ENCODE measurements at regions not wholly inside any gene's neighbourhood (a gene's known extent, or its start where the extent isn't known, plus 50 kb on each side); places are given as distances from the start of the nearest gene placed in this dataset.

DNA sequence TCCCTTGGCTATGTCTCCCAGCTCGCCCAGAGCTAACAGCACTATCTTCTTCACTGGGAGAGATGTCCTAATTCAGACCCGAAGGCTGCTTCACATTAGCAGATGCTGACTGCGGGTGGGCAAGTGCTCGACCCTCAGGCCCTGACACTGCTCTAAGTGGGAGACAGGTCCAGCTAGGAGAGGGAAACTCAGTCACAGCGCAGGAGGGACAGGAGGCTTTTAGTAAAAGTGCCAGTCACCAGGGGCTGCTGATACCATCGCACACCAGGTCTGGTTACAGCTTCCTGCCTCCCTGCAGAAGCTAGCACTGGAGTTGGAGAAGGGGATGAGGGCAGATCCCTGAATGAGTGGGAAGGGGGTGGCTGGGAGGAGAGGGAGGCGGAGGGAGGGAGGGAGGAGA, 365.8 kb upstream of the RGMA start:
- H3K4me3 ChIP-seq (ENCODE audit: low read depth in 1 of 2, low read length in 2 of 2), result no peak overlapping the region
- DNase-seq, result no peak
- no peaks in the 10 kb centered on the region for H3K4me1 ChIP-seq (ENCODE audit: insufficient read depth, low read length)
- H3K27ac ChIP-seq (ENCODE audit: low read length), result no peak overlapping the region
- no peaks in the 10 kb centered on the region for H3K27me3 ChIP-seq (ENCODE audit: insufficient read depth, low read length, poor library complexity)
- H2AFZ ChIP-seq (ENCODE audit: low read depth, low read length), result no peak overlapping the region
- no peaks in the 10 kb centered on the region for H3K79me2 ChIP-seq (ENCODE audit: insufficient read depth, low read length)
- ATAC-seq (ENCODE audit: insufficient read depth, low read depth), result no peak
- no peak overlapping the region for H3K4me2 ChIP-seq (ENCODE audit: insufficient read depth, low read length)
- H4K20me1 ChIP-seq (ENCODE audit: insufficient read depth, low read length), result no peaks in the 10 kb centered on the region
- no peak overlapping the region for H3K9ac ChIP-seq (ENCODE audit: low read depth, low read length)
- no peaks in the 10 kb centered on the region for H3K36me3 ChIP-seq (ENCODE audit: insufficient read depth, low read length)
- TF ChIP-seq, protein P1, sequence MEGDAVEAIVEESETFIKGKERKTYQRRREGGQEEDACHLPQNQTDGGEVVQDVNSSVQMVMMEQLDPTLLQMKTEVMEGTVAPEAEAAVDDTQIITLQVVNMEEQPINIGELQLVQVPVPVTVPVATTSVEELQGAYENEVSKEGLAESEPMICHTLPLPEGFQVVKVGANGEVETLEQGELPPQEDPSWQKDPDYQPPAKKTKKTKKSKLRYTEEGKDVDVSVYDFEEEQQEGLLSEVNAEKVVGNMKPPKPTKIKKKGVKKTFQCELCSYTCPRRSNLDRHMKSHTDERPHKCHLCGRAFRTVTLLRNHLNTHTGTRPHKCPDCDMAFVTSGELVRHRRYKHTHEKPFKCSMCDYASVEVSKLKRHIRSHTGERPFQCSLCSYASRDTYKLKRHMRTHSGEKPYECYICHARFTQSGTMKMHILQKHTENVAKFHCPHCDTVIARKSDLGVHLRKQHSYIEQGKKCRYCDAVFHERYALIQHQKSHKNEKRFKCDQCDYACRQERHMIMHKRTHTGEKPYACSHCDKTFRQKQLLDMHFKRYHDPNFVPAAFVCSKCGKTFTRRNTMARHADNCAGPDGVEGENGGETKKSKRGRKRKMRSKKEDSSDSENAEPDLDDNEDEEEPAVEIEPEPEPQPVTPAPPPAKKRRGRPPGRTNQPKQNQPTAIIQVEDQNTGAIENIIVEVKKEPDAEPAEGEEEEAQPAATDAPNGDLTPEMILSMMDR (IDR thresholded peaks at IDR 0.05; ENCODE audit: borderline replicate concordance, extremely low read depth, low read length, poor library complexity, severe bottlenecking), result no peak
- no peaks in the 10 kb centered on the region for H3K9me3 ChIP-seq (ENCODE audit: insufficient read depth, low read length, severe bottlenecking)

DNA sequence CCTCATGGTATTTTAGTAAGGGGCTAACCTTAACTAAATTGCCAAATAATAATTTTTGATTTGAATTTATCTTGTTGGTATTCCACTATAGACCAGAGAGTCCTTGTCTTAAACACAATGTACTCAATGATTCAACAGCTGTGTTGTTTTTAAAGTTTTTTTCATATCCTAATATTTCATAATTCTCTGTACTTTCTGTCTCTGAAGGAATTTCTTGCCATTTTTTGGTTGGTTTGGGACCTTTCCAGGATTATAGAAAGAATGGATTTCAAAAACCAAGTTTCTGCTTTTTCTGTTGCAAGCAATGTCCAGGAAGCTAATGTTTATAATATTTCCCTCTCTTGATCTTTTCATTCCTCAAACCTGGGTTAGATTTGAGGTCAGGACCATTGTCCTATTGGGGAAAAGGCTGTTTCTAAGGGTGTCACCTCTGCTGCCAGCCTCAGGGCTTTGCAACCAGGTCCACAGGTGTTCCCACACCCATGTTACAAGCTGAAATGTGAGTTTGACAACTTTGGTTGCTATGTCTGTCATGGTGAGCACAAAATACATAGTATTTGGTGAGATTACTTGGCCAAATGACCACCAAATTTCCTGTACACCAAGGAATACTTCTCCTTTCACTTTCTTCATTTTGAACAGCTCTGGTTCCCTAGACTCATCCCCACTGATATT, 363.7 kb upstream of the RGMA start:
- ATAC-seq (ENCODE audit: insufficient read depth, low read depth), result no peak
- TF ChIP-seq, protein P1 (IDR thresholded peaks at IDR 0.05; ENCODE audit: borderline replicate concordance, extremely low read depth, low read length, poor library complexity, severe bottlenecking), result no peak
- no peak for TF ChIP-seq EZH2 (IDR thresholded peaks at IDR 0.05; ENCODE audit: borderline replicate concordance, low read depth, low read length, severe bottlenecking)

DNA sequence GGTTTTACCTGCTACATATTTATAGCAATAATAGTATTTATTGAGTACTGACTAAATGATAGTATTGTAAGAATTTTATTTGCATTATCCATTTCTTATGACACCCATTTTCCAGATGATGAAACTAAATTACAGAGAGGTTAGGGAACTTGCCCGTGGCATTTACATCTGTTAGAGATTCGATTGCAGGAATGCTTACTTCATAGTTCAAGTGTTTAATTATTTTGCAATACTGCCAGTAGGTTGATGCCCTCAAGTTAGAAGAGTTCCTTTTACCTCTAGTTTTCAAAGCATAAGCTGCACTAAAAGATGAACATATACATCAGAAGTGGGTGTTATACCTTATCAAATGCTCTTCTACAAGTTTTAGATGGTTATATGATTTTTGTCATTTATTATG, 362.8 kb upstream of the RGMA start:
- Histone ChIP-seq H2AFZ (ENCODE audit: low read depth, low read length) (no peak overlapping the region), H3K4me1 (ENCODE audit: insufficient read depth, low read length) (no peaks in the 10 kb centered on the region), H4K20me1 (ENCODE audit: insufficient read depth, low read length) (no peaks in the 10 kb centered on the region), H3K4me3 (ENCODE audit: low read depth in 1 of 2, low read length in 2 of 2) (no peak overlapping the region), H3K4me2 (ENCODE audit: insufficient read depth, low read length) (no peak overlapping the region), H3K9ac (ENCODE audit: low read depth, low read length) (no peak overlapping the region), H3K79me2 (ENCODE audit: insufficient read depth, low read length) (no peaks in the 10 kb centered on the region), H3K36me3 (ENCODE audit: insufficient read depth, low read length) (no peaks in the 10 kb centered on the region), H3K9me3 (ENCODE audit: insufficient read depth, low read length, severe bottlenecking) (no peaks in the 10 kb centered on the region), H3K27ac (ENCODE audit: low read length) (no peak overlapping the region), H3K27me3 (ENCODE audit: insufficient read depth, low read length, poor library complexity) (no peaks in the 10 kb centered on the region)
- DNase-seq, result no peak
- ATAC-seq (ENCODE audit: insufficient read depth, low read depth), result no peak
- TF ChIP-seq, protein P1 (IDR thresholded peaks at IDR 0.05; ENCODE audit: borderline replicate concordance, extremely low read depth, low read length, poor library complexity, severe bottlenecking), result no peak
- TF ChIP-seq EZH2 (IDR thresholded peaks at IDR 0.05; ENCODE audit: borderline replicate concordance, low read depth, low read length, severe bottlenecking), result no peak

More for the DNA sequence above, 363.7 kb upstream of the RGMA start:
- Histone ChIP-seq H3K27me3 (ENCODE audit: insufficient read depth, low read length, poor library complexity) (no peaks in the 10 kb centered on the region), H3K79me2 (ENCODE audit: insufficient read depth, low read length) (no peaks in the 10 kb centered on the region), H3K36me3 (ENCODE audit: insufficient read depth, low read length) (no peaks in the 10 kb centered on the region), H3K27ac (ENCODE audit: low read length) (no peak overlapping the region), H3K4me3 (ENCODE audit: low read depth in 1 of 2, low read length in 2 of 2) (no peak overlapping the region), H3K9ac (ENCODE audit: low read depth, low read length) (no peak overlapping the region), H3K4me1 (ENCODE audit: insufficient read depth, low read length) (no peaks in the 10 kb centered on the region), H4K20me1 (ENCODE audit: insufficient read depth, low read length) (no peaks in the 10 kb centered on the region), H3K4me2 (ENCODE audit: insufficient read depth, low read length) (no peak overlapping the region), H3K9me3 (ENCODE audit: insufficient read depth, low read length, severe bottlenecking) (no peaks in the 10 kb centered on the region), H2AFZ (ENCODE audit: low read depth, low read length) (no peak overlapping the region)
- no peak for DNase-seq
